ENCODE measurements at regions not wholly inside any gene's neighbourhood (a gene's known extent, or its start where the extent isn't known, plus 50 kb on each side); places are given as distances from the start of the nearest gene placed in this dataset.
"Not testable (repeated sequence)": the region's sequence is repeated elsewhere in the genome, so short reads cannot be mapped to it uniquely, and the experiment has no call there.

DNA sequence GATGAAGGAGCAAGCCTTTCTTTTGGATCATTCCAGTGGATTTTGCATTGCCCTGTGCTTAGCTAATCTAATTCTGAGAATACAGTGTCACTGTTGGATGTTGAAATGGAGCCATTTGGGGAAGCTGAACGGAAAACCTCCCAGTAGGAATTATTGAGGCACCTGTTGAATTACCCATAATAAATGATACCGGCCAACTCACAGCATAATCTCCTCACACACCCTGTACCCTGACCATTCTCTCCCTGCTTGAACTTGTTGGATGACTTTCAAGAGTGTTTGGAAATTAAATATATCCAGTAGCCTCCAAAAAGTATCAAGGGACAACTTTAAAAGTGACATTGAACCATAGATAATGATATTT is 171.4 kb upstream of the HES1 start:
- TF ChIP-seq, protein P1, sequence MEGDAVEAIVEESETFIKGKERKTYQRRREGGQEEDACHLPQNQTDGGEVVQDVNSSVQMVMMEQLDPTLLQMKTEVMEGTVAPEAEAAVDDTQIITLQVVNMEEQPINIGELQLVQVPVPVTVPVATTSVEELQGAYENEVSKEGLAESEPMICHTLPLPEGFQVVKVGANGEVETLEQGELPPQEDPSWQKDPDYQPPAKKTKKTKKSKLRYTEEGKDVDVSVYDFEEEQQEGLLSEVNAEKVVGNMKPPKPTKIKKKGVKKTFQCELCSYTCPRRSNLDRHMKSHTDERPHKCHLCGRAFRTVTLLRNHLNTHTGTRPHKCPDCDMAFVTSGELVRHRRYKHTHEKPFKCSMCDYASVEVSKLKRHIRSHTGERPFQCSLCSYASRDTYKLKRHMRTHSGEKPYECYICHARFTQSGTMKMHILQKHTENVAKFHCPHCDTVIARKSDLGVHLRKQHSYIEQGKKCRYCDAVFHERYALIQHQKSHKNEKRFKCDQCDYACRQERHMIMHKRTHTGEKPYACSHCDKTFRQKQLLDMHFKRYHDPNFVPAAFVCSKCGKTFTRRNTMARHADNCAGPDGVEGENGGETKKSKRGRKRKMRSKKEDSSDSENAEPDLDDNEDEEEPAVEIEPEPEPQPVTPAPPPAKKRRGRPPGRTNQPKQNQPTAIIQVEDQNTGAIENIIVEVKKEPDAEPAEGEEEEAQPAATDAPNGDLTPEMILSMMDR (conservative IDR thresholded peaks at IDR 0.05; ENCODE audit: control insufficient read depth, insufficient read depth, low read depth, low read length): no peak
- H3K4me3 ChIP-seq (ENCODE audit: control insufficient read depth, low read depth, low read length): no peak overlapping the region
- no peak for DNase-seq (ENCODE audit: low read depth)

- TF ChIP-seq, protein P1 (conservative IDR thresholded peaks at IDR 0.05; ENCODE audit: control insufficient read depth, insufficient read depth, low read depth, low read length): no peak
- no peak overlapping the region for H3K4me3 ChIP-seq (ENCODE audit: control insufficient read depth, low read depth, low read length)
- no peak for DNase-seq (ENCODE audit: low read depth)
Observed at GRCh38 chr3:193968380-193968974, 167.5 kb upstream of the HES1 start.

DNA sequence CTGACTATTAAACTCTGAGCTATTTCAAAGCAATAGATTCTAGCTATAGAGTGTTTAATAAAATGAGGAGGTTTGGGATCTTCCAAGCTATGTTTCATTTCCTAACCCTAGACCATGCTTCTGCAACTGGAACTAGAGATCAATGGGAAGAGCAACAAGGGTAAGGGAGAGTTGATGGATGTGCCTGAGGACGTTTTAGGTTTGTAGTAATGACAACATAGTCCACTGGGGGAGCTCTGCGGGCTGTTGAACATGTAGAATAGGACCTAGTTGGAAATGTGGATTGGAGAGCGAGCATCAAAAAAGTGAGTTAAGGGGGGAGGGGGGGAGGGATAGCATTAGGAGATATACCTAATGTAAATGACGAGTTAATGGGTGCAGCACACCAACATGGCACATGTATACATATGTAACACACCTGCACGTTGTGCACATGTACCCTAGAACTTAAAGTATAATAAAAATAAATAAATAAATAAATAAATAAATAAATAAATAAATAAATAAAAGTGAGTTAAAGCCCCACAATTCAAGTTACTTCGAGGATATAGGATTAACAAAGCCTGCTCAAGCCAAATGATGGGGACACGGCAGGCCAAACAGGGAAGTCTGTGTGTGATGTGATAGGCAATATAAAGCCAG is 165.7 kb upstream of the HES1 start:
- TF ChIP-seq, protein P1 (conservative IDR thresholded peaks at IDR 0.05; ENCODE audit: control insufficient read depth, insufficient read depth, low read depth, low read length): peak; percentile 57
- not testable (repeated sequence) for H3K4me3 ChIP-seq (ENCODE audit: control insufficient read depth, low read depth, low read length)
- peak; percentile 49 for DNase-seq (ENCODE audit: low read depth)

- DNase-seq (ENCODE audit: low read depth): no peak
- TF ChIP-seq, protein P1 (conservative IDR thresholded peaks at IDR 0.05; ENCODE audit: control insufficient read depth, insufficient read depth, low read depth, low read length): no peak
- H3K4me3 ChIP-seq (ENCODE audit: control insufficient read depth, low read depth, low read length): no peak overlapping the region
Observed at GRCh38 chr3:193970773-193971206, 165.2 kb upstream of the HES1 start.

DNA sequence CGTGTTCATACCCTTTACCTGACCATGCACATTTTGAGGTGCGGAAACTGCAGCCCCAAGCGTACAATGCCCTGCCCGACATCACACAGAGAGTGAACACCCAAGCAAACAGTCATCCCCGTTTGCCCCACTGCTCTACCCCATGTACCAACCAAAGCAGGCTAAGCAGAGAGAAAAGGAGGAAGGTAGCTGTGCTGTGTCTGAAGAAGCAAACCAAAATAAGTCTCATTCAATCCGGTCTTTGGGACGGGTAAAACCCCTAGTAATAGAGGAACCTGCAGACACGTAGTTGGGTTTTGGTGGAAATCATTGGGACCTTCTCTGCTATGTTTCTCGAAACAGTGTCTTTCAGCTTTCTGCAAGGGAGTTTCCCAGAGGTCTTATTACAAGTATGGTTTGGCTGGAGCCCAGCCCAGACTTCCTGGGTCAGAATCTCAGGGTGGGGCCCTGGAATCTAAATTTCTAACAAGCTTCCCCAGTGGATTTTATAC is 164.6 kb upstream of the HES1 start:
- H3K4me3 ChIP-seq (ENCODE audit: control insufficient read depth, low read depth, low read length): no peak overlapping the region
- TF ChIP-seq, protein P1 (conservative IDR thresholded peaks at IDR 0.05; ENCODE audit: control insufficient read depth, insufficient read depth, low read depth, low read length): no peak
- DNase-seq (ENCODE audit: low read depth): peak; percentile 16

DNA sequence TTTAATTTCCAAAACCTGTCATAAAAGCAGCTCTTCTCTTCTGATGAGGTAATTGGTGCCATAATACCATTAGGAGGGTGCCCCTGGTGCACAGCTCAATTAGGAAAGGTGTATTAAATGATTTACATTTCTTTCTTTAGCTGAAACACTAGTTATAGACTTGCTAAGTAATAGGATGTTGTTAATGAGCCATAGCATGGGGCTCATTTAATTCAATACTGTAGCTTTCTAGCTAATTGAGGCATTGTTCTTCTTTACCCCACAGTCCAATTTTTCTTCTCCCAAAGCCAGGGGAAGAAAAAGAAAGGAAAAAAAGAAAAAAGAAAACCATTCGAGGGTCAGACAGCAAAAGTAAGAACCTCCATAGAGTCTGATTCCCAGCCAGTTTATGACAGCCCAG is 164.0 kb upstream of the HES1 start:
- TF ChIP-seq, protein P1 (conservative IDR thresholded peaks at IDR 0.05; ENCODE audit: control insufficient read depth, insufficient read depth, low read depth, low read length): no peak
- H3K4me3 ChIP-seq (ENCODE audit: control insufficient read depth, low read depth, low read length): no peak overlapping the region
- no peak for DNase-seq (ENCODE audit: low read depth)

Measured in fibroblast of mammary gland (primary cell).